PC-3 (cell line): ENCODE measurements at regions not wholly inside any gene's neighbourhood (a gene's known extent, or its start where the extent isn't known, plus 50 kb on each side); places are given as distances from the start of the nearest gene placed in this dataset.

Experiments used
- CTCF ChIP-seq: fragments of 300-600 bp; sonication (generic); conservative IDR thresholded peaks from 2 replicates; pipeline ENCODE4 v1.5.1; 2017; ENCODE audit warnings: antibody characterized with exemption, low read depth, mild to moderate bottlenecking, low read length
- EZH2 ChIP-seq: fragments of 300-600 bp; sonication (generic); IDR thresholded peaks from one replicate; pipeline ENCODE4 v1.6.1; 2017; ENCODE audit warnings: antibody characterized with exemption, mild to moderate bottlenecking, low read length; ENCODE audit not compliant: unreplicated experiment
- EZH2phosphoT487 ChIP-seq: fragments of 300-600 bp; sonication (generic); IDR thresholded peaks from 2 replicates; pipeline ENCODE4 v1.6.1; 2018; ENCODE audit warnings: mild to moderate bottlenecking, antibody characterized with exemption, low read length, borderline replicate concordance

- TF ChIP-seq CTCF = no peak
- no peak for TF ChIP-seq EZH2phosphoT487
- no peak for TF ChIP-seq EZH2
Observed at GRCh38 chr2:42980764-42981416, 188.5 kb upstream of the HAAO start.
